Immature natural killer cell (primary cell): ENCODE measurements at regions not wholly inside any gene's neighbourhood (a gene's known extent, or its start where the extent isn't known, plus 50 kb on each side); places are given as distances from the start of the nearest gene placed in this dataset.
A peak's percentile ranks its signal among the peaks of the same experiment; 100 is the strongest.

Experiments used
- DNase-seq, 3 donors: peaks; one replicate each; pipeline ENCODE4 v3.0.0; 2022; ENCODE audit warnings: mixed read lengths in 1 of 3
- H3K27ac Mint-ChIP-seq, 6 donors: one replicate each; pipeline ENCODE4 v1.8.0; 2020; ENCODE audit warnings: mixed read lengths in 6 of 6, mild to moderate bottlenecking in 5 of 6, inconsistent platforms in 4 of 6, moderate library complexity in 3 of 6
- H3K27me3 Mint-ChIP-seq, 3 donors: one replicate each; pipeline ENCODE4 v1.8.0; 2020 to 2021; ENCODE audit warnings: low read depth in 3 of 3, mild to moderate bottlenecking in 3 of 3, mixed read lengths in 3 of 3, moderate library complexity in 3 of 3, inconsistent platforms in 1 of 3
- H3K36me3 Mint-ChIP-seq, 3 donors: one replicate each; pipeline ENCODE4 v1.8.0; 2020; ENCODE audit warnings: mixed read lengths in 3 of 3, inconsistent platforms in 2 of 3, mild to moderate bottlenecking in 2 of 3
- H3K4me1 Mint-ChIP-seq, 2 donors: one replicate each; pipeline ENCODE4 v1.8.0; 2020; ENCODE audit warnings: inconsistent platforms in 2 of 2, mild to moderate bottlenecking in 2 of 2, mixed read lengths in 2 of 2, moderate library complexity in 1 of 2
- H3K4me3 Mint-ChIP-seq, 5 donors: one replicate each; pipeline ENCODE4 v1.8.0; 2020; ENCODE audit warnings: mild to moderate bottlenecking in 5 of 5, mixed read lengths in 5 of 5, inconsistent platforms in 3 of 5, moderate library complexity in 3 of 5
- H3K9me3 Mint-ChIP-seq, 6 donors: one replicate each; pipeline ENCODE4 v1.8.0; 2020; ENCODE audit warnings: mild to moderate bottlenecking in 6 of 6, mixed read lengths in 6 of 6, inconsistent platforms in 4 of 6, moderate library complexity in 3 of 6

DNA sequence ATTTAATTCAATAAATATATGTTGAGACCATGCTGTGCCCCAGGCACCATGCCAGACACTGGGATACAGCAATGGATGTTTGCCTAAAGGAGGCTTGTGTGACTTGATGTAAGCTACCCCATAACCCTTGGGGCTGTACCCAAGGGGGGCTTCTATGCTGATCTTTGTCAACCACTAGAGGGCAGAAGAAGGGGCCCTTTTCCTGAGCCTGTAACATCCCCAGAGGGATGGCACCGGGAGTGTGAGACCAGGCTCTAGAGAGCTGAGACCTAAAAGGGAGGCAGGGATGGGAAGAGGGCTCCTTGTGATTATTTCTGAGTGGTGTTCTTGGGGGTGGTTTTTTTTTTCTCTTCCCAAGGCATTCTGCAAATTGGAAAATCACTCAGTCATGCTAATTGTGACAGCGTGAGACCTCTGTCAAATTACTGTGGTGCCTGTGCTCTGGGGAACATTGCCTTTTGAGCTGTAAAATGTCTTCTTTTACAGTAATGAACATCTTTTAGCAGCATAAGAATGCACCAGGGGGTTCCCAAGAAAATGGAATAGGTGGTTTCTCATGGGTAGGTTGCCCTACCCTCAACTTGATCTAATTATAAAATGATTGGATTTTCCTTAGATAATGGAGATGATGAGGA is 138.7 kb upstream of the SLC24A3 start:
- Mint-ChIP-seq H3K4me1 (peaks cover 25 to 30% of the 10 kb centered on the region in 2 donors), H3K36me3 (no peaks in the 10 kb centered on the region), H3K4me3 (peak overlapping the region in 2 of 5 donors; percentile 15 to 21), H3K9me3 (no peaks in the 10 kb centered on the region), H3K27me3 (peaks cover 4 to 6% (median 5%) of the 10 kb centered on the region in 3 donors), H3K27ac (peak overlapping the region in 1 of 6 donors; percentile 13)
- DNase-seq: no peak

GRCh38 chr20:19074356-19074755 is 138.1 kb upstream of the SLC24A3 start:
- H3K27ac Mint-ChIP-seq: peak overlapping the region in 2 of 6 donors; percentile 43 to 61
- peaks cover 3 to 6% (median 4%) of the 10 kb centered on the region in 3 donors for H3K27me3 Mint-ChIP-seq
- H3K36me3 Mint-ChIP-seq: no peaks in the 10 kb centered on the region
- H3K4me3 Mint-ChIP-seq: peak overlapping the region in 4 of 5 donors; percentile 23 to 72 (median 70)
- peaks cover 25 to 30% of the 10 kb centered on the region in 2 donors for H3K4me1 Mint-ChIP-seq
- no peaks in the 10 kb centered on the region for H3K9me3 Mint-ChIP-seq
- no peak for DNase-seq

DNA sequence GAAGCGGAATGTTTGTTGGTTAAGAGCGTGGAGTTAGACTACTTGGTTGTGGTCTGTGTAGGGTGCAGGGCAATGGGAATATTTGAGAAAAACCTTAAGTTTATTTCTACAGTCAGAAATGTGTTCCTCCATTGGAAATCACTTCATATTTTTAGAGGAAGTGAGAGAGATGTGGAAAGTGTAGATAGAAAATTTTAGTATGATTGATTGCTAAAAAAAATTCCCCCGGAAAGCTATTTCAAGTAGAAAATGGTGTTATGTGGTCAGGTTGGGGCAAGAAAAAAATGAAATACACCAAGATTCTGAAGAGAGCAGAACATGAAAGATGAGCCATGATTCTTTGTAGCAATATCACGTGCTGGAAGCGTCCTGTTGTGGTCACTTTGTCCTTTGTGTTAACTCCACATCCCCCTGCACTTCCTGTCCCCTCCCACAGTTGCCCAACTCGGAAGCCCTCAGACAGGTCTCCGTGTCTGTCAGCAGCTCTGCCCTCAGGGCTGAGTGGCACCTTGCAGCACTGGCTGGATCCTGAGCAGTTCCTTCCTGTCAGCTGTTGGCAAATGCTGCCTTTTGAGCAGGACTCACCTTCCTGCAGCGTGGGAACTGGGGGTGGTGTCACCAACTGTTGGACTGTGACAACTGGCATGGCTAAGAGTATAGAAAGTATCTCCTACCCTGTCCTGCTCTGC is 137.5 kb upstream of the SLC24A3 start:
- peak overlapping the region; percentile 3 to 61 (median 28) for H3K27ac Mint-ChIP-seq
- H3K36me3 Mint-ChIP-seq: no peaks in the 10 kb centered on the region
- DNase-seq: peak; percentile 70 to 81 (median 74)
- H3K27me3 Mint-ChIP-seq: peaks cover 3 to 6% (median 4%) of the 10 kb centered on the region in 3 donors
- H3K4me1 Mint-ChIP-seq: peaks cover 25 to 30% of the 10 kb centered on the region in 2 donors
- H3K9me3 Mint-ChIP-seq: no peaks in the 10 kb centered on the region
- peak overlapping the region; percentile 23 to 72 (median 69) for H3K4me3 Mint-ChIP-seq

DNA sequence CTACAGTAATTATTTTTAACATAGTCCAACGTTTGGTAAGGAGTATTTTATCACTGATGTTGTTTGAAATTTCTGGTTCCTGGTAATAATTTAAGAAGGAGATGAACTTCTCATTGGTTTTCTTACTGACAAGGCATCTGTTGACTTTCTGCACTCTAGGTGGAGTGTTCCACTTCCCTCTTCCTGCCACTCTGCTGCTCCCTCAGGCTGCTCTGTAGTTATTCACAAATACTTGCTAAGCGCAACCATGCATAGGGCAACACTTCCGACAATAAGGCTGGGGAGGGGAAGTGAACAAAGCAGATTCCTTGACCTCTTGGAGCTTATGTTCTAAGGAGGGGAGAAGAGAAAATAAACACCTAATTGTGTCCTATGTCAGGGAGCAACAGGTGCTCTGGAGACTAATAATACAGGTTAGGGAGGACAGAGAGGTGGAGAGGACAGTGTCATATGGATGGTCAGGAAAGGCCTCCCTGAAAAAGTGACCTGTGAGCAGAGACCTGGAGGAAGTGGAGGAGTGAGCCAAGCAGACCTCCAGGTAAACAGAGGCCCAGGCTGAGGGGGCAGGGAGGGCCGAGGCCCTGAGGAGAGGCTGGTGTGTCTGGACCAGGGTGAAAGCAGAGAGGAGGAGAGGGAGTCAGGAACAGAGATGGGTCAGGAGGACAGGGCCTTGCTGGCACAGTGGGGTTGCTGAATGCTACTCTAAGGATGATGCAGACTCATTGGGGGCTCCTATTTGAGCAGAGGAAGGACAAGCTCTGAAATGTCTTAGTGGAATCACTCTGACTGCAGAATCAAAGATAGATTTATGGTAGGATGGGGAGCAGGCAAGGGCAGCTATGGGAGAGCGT is 134.8 kb upstream of the SLC24A3 start:
- DNase-seq: no peak
- H3K27me3 Mint-ChIP-seq: peaks cover 2 to 6% (median 3%) of the 10 kb centered on the region in 3 donors

GRCh38 chr20:19078448-19079373 is 133.7 kb upstream of the SLC24A3 start:
- Mint-ChIP-seq H3K9me3 (no peaks in the 10 kb centered on the region), H3K27me3 (peaks cover 0 to 4% (median 3%) of the 10 kb centered on the region in 3 donors), H3K4me1 (peaks cover 25 to 26% of the 10 kb centered on the region in 2 donors), H3K4me3 (no peak overlapping the region), H3K36me3 (no peaks in the 10 kb centered on the region), H3K27ac (peak overlapping the region in 1 of 6 donors; percentile 15)
- no peak for DNase-seq

More for the DNA sequence above, 134.8 kb upstream of the SLC24A3 start:
- Mint-ChIP-seq H3K9me3 (no peaks in the 10 kb centered on the region), H3K36me3 (no peaks in the 10 kb centered on the region), H3K4me3 (no peak overlapping the region), H3K4me1 (peaks cover 25 to 29% of the 10 kb centered on the region in 2 donors), H3K27ac (peak overlapping the region in 1 of 6 donors; percentile 61)

- H3K36me3 Mint-ChIP-seq: no peaks in the 10 kb centered on the region
- no peak overlapping the region for H3K4me3 Mint-ChIP-seq
- H3K4me1 Mint-ChIP-seq: peaks cover 16 to 18% of the 10 kb centered on the region in 2 donors
- no peak overlapping the region for H3K27ac Mint-ChIP-seq
- no peaks in the 10 kb centered on the region for H3K9me3 Mint-ChIP-seq
- H3K27me3 Mint-ChIP-seq: peaks cover 0 to 4% (median 3%) of the 10 kb centered on the region in 3 donors
- DNase-seq: no peak
Observed at GRCh38 chr20:19079536-19080299, 132.7 kb upstream of the SLC24A3 start.

GRCh38 chr20:19081937-19082336 is 130.5 kb upstream of the SLC24A3 start:
- no peak overlapping the region for H3K4me3 Mint-ChIP-seq
- H3K36me3 Mint-ChIP-seq: no peaks in the 10 kb centered on the region
- no peak overlapping the region for H3K27ac Mint-ChIP-seq
- no peaks in the 10 kb centered on the region for H3K9me3 Mint-ChIP-seq
- DNase-seq: no peak
- no peaks in the 10 kb centered on the region for H3K4me1 Mint-ChIP-seq
- peaks cover 0 to 3% (median 1%) of the 10 kb centered on the region in 3 donors for H3K27me3 Mint-ChIP-seq

GRCh38 chr20:19083136-19083621 is 129.3 kb upstream of the SLC24A3 start:
- peaks cover 0 to 2% (median 1%) of the 10 kb centered on the region in 3 donors for H3K27me3 Mint-ChIP-seq
- no peaks in the 10 kb centered on the region for H3K36me3 Mint-ChIP-seq
- no peak overlapping the region for H3K4me3 Mint-ChIP-seq
- DNase-seq: no peak
- H3K4me1 Mint-ChIP-seq: no peaks in the 10 kb centered on the region
- no peak overlapping the region for H3K27ac Mint-ChIP-seq
- H3K9me3 Mint-ChIP-seq: no peaks in the 10 kb centered on the region

DNA sequence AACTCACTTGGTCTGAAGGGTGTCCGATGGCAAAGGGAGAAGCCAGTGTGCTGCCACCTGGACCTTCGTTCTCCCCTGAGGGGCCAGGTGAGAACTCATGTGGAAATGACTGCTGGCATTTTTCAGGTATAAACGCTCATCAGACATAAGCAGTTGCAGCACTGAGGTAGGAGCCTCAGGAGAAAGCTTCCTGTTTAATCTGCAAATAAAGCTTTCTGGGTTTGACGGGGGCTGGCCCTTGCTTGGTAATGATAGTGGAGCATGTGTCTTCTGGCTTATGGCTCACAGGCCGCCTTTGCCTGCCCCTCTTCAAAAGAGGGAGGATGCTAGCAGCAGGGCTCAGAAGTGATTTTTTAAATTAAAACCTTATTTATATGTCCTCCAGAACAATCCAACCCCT is 122.1 kb upstream of the SLC24A3 start:
- Mint-ChIP-seq H3K4me3 (no peak overlapping the region), H3K4me1 (peaks cover 0 to 4% of the 10 kb centered on the region in 2 donors), H3K27ac (no peak overlapping the region), H3K36me3 (no peaks in the 10 kb centered on the region), H3K27me3 (peaks cover 0 to 1% (median 0%) of the 10 kb centered on the region in 3 donors), H3K9me3 (no peaks in the 10 kb centered on the region)
- no peak for DNase-seq

GRCh38 chr20:19094959-19095541 is 117.4 kb upstream of the SLC24A3 start:
- no peaks in the 10 kb centered on the region for H3K9me3 Mint-ChIP-seq
- no peaks in the 10 kb centered on the region for H3K36me3 Mint-ChIP-seq
- H3K27ac Mint-ChIP-seq: no peak overlapping the region
- no peak overlapping the region for H3K4me3 Mint-ChIP-seq
- DNase-seq: no peak
- peaks cover 24 to 25% of the 10 kb centered on the region in 2 donors for H3K4me1 Mint-ChIP-seq
- H3K27me3 Mint-ChIP-seq: no peaks in the 10 kb centered on the region

DNA sequence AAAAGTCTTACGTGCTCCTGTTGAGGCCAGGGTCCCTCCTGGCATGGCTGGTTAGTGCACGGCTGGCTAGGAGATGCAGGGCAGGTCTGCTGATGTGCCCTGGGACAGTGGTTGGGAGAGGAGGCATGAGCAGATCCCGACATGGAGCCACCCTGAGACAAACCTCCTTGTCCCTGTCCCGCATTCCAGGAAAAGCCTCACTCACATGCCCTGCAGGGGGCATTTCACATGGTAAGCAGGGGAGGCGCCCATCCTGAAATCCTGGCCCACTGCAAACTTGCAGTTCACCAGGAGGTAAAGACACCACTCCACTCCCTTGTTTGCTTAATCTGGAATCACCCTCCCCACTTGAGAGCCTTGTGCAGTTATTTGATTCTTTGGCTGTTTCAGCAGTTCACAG is 116.7 kb upstream of the SLC24A3 start:
- no peaks in the 10 kb centered on the region for H3K9me3 Mint-ChIP-seq
- no peak overlapping the region for H3K27ac Mint-ChIP-seq
- H3K27me3 Mint-ChIP-seq: no peaks in the 10 kb centered on the region
- peaks cover 24 to 25% of the 10 kb centered on the region in 2 donors for H3K4me1 Mint-ChIP-seq
- no peak overlapping the region for H3K4me3 Mint-ChIP-seq
- no peaks in the 10 kb centered on the region for H3K36me3 Mint-ChIP-seq
- no peak for DNase-seq

GRCh38 chr20:19096843-19097242 is 115.6 kb upstream of the SLC24A3 start:
- peak overlapping the region in 1 of 6 donors; percentile 9 for H3K27ac Mint-ChIP-seq
- peaks cover 24 to 25% of the 10 kb centered on the region in 2 donors for H3K4me1 Mint-ChIP-seq
- DNase-seq: no peak
- H3K9me3 Mint-ChIP-seq: no peaks in the 10 kb centered on the region
- no peaks in the 10 kb centered on the region for H3K27me3 Mint-ChIP-seq
- H3K4me3 Mint-ChIP-seq: no peak overlapping the region
- H3K36me3 Mint-ChIP-seq: no peaks in the 10 kb centered on the region
